Suprapubic skin (tissue), 4 donors: ENCODE measurements at regions not wholly inside any gene's neighbourhood (a gene's known extent, or its start where the extent isn't known, plus 50 kb on each side); places are given as distances from the start of the nearest gene placed in this dataset.

Source experiments
- CTCF ChIP-seq, 2 donors: fragments of 200-600 bp in 1 of 2; fragments of 450-650 bp in 1 of 2; sonication (generic) in 1 of 2; IDR thresholded peaks; one replicate each; pipeline ENCODE4 v1.5.1; 2016 to 2019; ENCODE audit warnings: antibody characterized with exemption in 2 of 2, mild to moderate bottlenecking in 1 of 2, moderate library complexity in 1 of 2
- EP300 ChIP-seq: sonication (generic); formaldehyde crosslinking; IDR thresholded peaks from one replicate; pipeline ENCODE4 v1.6.1; 2017; ENCODE audit warnings: antibody characterized with exemption
- POLR2A ChIP-seq, 2 donors: fragments of 450-650 bp; IDR thresholded peaks; one replicate each; pipeline ENCODE4 v1.6.1; 2017; ENCODE audit warnings: antibody characterized with exemption in 2 of 2, mild to moderate bottlenecking in 2 of 2, moderate library complexity in 2 of 2
- POLR2AphosphoS5 ChIP-seq, 3 donors: sonication (generic); formaldehyde crosslinking; IDR thresholded peaks; one replicate each; pipeline ENCODE4 v1.6.1; 2017; ENCODE audit warnings: antibody characterized with exemption in 3 of 3

- TF ChIP-seq CTCF (IDR thresholded peaks at IDR 0.05) (no peak), POLR2A (IDR thresholded peaks at IDR 0.05) (no peak), EP300 (no peak), POLR2AphosphoS5 (IDR thresholded peaks at IDR 0.05) (no peak)
Observed at GRCh38 chr2:122300758-122301157, 545.3 kb downstream of the TSN start.
